Endothelial cell of umbilical vein (primary cell): ENCODE measurements at regions not wholly inside any gene's neighbourhood (a gene's known extent, or its start where the extent isn't known, plus 50 kb on each side); places are given as distances from the start of the nearest gene placed in this dataset.

Experiments used
- BruUV-seq: library from RNA; stranded (reverse); fragments of 400-500 nt; replicated peaks from 2 replicates; lab custom pipeline; 2021; lab: Mats Ljungman, UMichigan
- CTCF ChIA-PET: fragments of 300-600, 350-600 bp; sonication (Branson Sonifier 250); formaldehyde crosslinking; loops from one replicate; lab custom pipeline; 2021; ENCODE audit warnings: antibody characterized with exemption, inconsistent platforms; lab: Charles Lee
- POLR2A ChIA-PET: fragments of 300-600, 350-600 bp; sonication (Branson Sonifier 250); formaldehyde crosslinking; loops from one replicate; lab custom pipeline; 2021; ENCODE audit warnings: antibody characterized with exemption, inconsistent platforms; lab: Charles Lee
- DNase-seq: peaks from one replicate; pipeline ENCODE4 v3.0.0-alpha.2; 2011; ENCODE audit warnings: low read depth, low spot score
- FAIRE-seq: peaks from 2 replicates; lab custom pipeline; 2011; peaks lifted over from hg19 to GRCh38; lab: Jason Lieb, UNC
- H2AFZ ChIP-seq: 2 replicates; pipeline ENCODE4 v1.6.0; 2012; ENCODE audit warnings: low read depth, low read length, control low read depth, inconsistent platforms
- H3K27ac ChIP-seq: 2 replicates; pipeline ENCODE4 v1.5.1; 2011; ENCODE audit warnings: low read depth, mild to moderate bottlenecking, control low read depth, low read length, moderate library complexity; ENCODE audit not compliant: insufficient read depth
- H3K27me3 ChIP-seq, 2 experiments: 2 replicates each; pipeline versions ENCODE4 v1.6.0 to v1.6.1; 2011; ENCODE audit warnings: low read length in 2 of 2, mixed read lengths in 1 of 2; ENCODE audit not compliant: control insufficient read depth in 2 of 2, insufficient read depth in 2 of 2
- H3K36me3 ChIP-seq, 2 experiments: 2 replicates in 1 of 2; 3 replicates in 1 of 2; pipeline ENCODE4 v1.5.1; 2011; ENCODE audit warnings: low read length in 2 of 2, mild to moderate bottlenecking in 1 of 2, moderate library complexity in 1 of 2; ENCODE audit not compliant: control insufficient read depth in 2 of 2, insufficient read depth in 2 of 2; ENCODE audit errors: extremely low read depth in 1 of 2
- H3K4me1 ChIP-seq: 3 replicates; pipeline ENCODE4 v1.5.1; 2011; ENCODE audit warnings: mild to moderate bottlenecking, low read length; ENCODE audit not compliant: control insufficient read depth, insufficient read depth; ENCODE audit errors: extremely low read depth
- H3K4me2 ChIP-seq: 2 replicates; pipeline ENCODE4 v1.6.1; 2011; ENCODE audit warnings: low read length, control low read depth, mixed read lengths; ENCODE audit not compliant: insufficient read depth
- H3K4me3 ChIP-seq, 3 experiments: fragments of 200-600 bp in 1 of 3; sonication (generic), shearing (Covaris generic) in 1 of 3; replicated peaks in 1 of 3; 2 replicates each; pipeline ENCODE4 v1.5.1; 2011 to 2016; ENCODE audit warnings: control low read depth in 3 of 3, low read length in 3 of 3, mild to moderate bottlenecking in 2 of 3, inconsistent platforms in 1 of 3, low read depth in 1 of 3, moderate library complexity in 1 of 3; ENCODE audit not compliant: insufficient read depth in 1 of 3
- H3K79me2 ChIP-seq: 2 replicates; pipeline ENCODE4 v1.6.0; 2012; ENCODE audit warnings: low read length, inconsistent platforms; ENCODE audit not compliant: control insufficient read depth, insufficient read depth
- H3K9ac ChIP-seq: replicated peaks from 2 replicates; pipeline ENCODE3; 2011; ENCODE audit warnings: low read length, control low read depth; ENCODE audit not compliant: insufficient read depth; ENCODE audit errors: extremely low read depth
- H3K9me1 ChIP-seq: replicated peaks from 3 replicates; pipeline ENCODE4 v1.6.0; 2011; ENCODE audit warnings: mild to moderate bottlenecking, low read length; ENCODE audit not compliant: control insufficient read depth, insufficient read depth; ENCODE audit errors: extremely low read depth
- H3K9me3 ChIP-seq: replicated peaks from 2 replicates; pipeline ENCODE4 v1.5.1; 2012; ENCODE audit warnings: low read length, inconsistent platforms; ENCODE audit not compliant: control insufficient read depth, insufficient read depth
- H4K20me1 ChIP-seq: replicated peaks from 2 replicates; pipeline ENCODE3; 2011; ENCODE audit warnings: mild to moderate bottlenecking, low read length; ENCODE audit not compliant: control insufficient read depth, insufficient read depth; ENCODE audit errors: extremely low read depth
- EZH2 ChIP-seq: IDR thresholded peaks from 2 replicates; pipeline ENCODE4 v1.6.1; 2012; ENCODE audit warnings: borderline replicate concordance, low read depth, mild to moderate bottlenecking, moderate library complexity, low read length, inconsistent platforms; ENCODE audit not compliant: severe bottlenecking
- FOS ChIP-seq: IDR thresholded peaks from 2 replicates; pipeline ENCODE4 v1.6.1; 2011; ENCODE audit warnings: mild to moderate bottlenecking, low read length, moderate library complexity, borderline replicate concordance; ENCODE audit not compliant: insufficient read depth
- GATA2 ChIP-seq: IDR thresholded peaks from 2 replicates; pipeline ENCODE4 v1.7.0; 2011; ENCODE audit warnings: low read depth, mild to moderate bottlenecking, moderate library complexity, mixed read lengths, low read length; ENCODE audit not compliant: insufficient read length, insufficient read depth
- JUN ChIP-seq: IDR thresholded peaks from 2 replicates; pipeline ENCODE4 v1.6.1; 2011; ENCODE audit warnings: borderline replicate concordance, low read depth; ENCODE audit not compliant: insufficient read length, insufficient read depth
- MYC ChIP-seq: IDR thresholded peaks from one replicate; pipeline ENCODE4 v1.6.1; 2011; ENCODE audit warnings: mild to moderate bottlenecking, low read depth, low read length
- POLR2A ChIP-seq: IDR thresholded peaks from 2 replicates; pipeline ENCODE4 v1.6.1; 2012; ENCODE audit warnings: low read depth, mild to moderate bottlenecking, control low read depth, low read length
- POLR2AphosphoS5 ChIP-seq: IDR thresholded peaks from 2 replicates; pipeline ENCODE4 v1.6.1; 2012; ENCODE audit warnings: low read depth, mild to moderate bottlenecking, control low read depth, low read length, moderate library complexity; ENCODE audit not compliant: insufficient read depth
- dilution Hi-C: fragments of 300-500 bp; cut with MboI; formaldehyde crosslinking; loops from one replicate; pipeline ENCODE4 v1.15.0; 2019; ENCODE audit warnings: low sequenced_read_pairs; ENCODE audit not compliant: extremely low pct_ligation_motif_present
- intact Hi-C: fragments of 100-400 bp; cut with micrococcal nuclease; formaldehyde crosslinking; loops from one replicate; pipeline ENCODE4 v1.10.0; 2022
- TF ChIP-seq, protein P1 (sequence below), 2 donors: IDR thresholded peaks; 1 replicate in 1 of 2; 2 replicates in 1 of 2; pipeline ENCODE4 v1.5.1; 2011; ENCODE audit warnings: low read length in 2 of 2, mild to moderate bottlenecking in 2 of 2, moderate library complexity in 2 of 2, control low read depth in 1 of 2, inconsistent platforms in 1 of 2, low read depth in 1 of 2; ENCODE audit not compliant: insufficient read depth in 1 of 2; ENCODE audit errors: extremely low read depth in 1 of 2
- TF ChIP-seq, protein P2 (sequence below): IDR thresholded peaks from 2 replicates; pipeline ENCODE4 v1.6.1; 2011; ENCODE audit not compliant: insufficient read depth, insufficient read length

DNA sequence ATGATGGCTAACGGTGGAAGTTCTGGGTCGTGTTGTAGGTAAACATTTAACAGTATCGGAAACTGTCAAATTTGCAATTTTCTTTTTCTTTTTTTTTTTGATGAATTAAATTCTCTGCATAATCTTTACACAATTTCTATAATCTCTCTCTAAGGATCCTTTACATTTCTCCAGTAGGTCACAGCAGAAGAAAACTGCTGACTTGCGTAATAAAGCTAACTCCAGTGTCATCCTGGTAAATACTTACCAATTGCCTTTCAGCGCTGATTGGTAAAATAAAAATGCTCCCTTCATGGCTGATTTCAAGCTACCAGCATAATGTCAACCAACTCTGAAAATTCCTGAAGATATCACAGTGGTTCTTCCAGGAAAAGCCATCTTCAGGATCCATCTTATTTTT is 510.5 kb upstream of the ATXN8OS start:
- Histone ChIP-seq H2AFZ (no peak overlapping the region), H3K27me3 (no peaks in the 10 kb centered on the region), H4K20me1 (no peaks in the 10 kb centered on the region), H3K9me1 (no peaks in the 10 kb centered on the region), H3K4me3 (no peak overlapping the region), H3K36me3 (no peaks in the 10 kb centered on the region), H3K4me2 (no peak overlapping the region), H3K79me2 (no peaks in the 10 kb centered on the region), H3K9ac (no peak overlapping the region), H3K4me1 (no peaks in the 10 kb centered on the region), H3K9me3 (no peaks in the 10 kb centered on the region), H3K27ac (no peak overlapping the region)
- ChIA-PET POLR2A (no interaction called here), CTCF (no interaction called here)
- TF ChIP-seq POLR2AphosphoS5 (no peak), POLR2A (no peak), JUN (no peak)
- TF ChIP-seq, protein P1, sequence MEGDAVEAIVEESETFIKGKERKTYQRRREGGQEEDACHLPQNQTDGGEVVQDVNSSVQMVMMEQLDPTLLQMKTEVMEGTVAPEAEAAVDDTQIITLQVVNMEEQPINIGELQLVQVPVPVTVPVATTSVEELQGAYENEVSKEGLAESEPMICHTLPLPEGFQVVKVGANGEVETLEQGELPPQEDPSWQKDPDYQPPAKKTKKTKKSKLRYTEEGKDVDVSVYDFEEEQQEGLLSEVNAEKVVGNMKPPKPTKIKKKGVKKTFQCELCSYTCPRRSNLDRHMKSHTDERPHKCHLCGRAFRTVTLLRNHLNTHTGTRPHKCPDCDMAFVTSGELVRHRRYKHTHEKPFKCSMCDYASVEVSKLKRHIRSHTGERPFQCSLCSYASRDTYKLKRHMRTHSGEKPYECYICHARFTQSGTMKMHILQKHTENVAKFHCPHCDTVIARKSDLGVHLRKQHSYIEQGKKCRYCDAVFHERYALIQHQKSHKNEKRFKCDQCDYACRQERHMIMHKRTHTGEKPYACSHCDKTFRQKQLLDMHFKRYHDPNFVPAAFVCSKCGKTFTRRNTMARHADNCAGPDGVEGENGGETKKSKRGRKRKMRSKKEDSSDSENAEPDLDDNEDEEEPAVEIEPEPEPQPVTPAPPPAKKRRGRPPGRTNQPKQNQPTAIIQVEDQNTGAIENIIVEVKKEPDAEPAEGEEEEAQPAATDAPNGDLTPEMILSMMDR (IDR thresholded peaks at IDR 0.05; ENCODE audit: extremely low read depth in 1 of 2, insufficient read depth in 1 of 2, low read depth in 1 of 2, low read length in 2 of 2), result no peak
- intact Hi-C loops (no loop called here), dilution Hi-C loops (no loop called here)
- FAIRE-seq, result no peak
- no TSS peak for BruUV-seq
- no peak for DNase-seq

DNA sequence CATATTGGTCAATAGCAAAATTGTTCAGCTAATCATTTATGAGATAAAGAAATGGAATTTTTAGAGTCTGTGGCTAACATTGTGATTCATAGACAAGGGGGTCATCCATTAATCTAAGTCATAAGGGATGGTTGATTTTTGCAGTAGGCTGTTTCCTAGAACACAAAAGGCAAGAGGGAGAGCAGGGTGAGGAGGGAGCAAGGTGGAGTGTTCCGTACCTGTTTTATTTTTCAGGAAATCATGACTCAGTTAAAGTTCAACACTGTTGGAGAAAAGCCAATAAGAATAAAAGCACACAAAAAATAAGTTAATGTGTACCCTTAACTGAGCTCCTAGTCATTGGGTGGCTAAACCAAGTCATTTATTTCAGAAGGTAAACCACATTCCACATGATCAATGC is 512.4 kb upstream of the ATXN8OS start:
- Histone ChIP-seq H2AFZ (no peak overlapping the region), H3K9me1 (no peaks in the 10 kb centered on the region), H3K4me1 (no peaks in the 10 kb centered on the region), H3K36me3 (no peaks in the 10 kb centered on the region), H3K79me2 (no peaks in the 10 kb centered on the region), H3K4me3 (no peak overlapping the region), H3K27me3 (no peaks in the 10 kb centered on the region), H3K9me3 (no peaks in the 10 kb centered on the region), H3K4me2 (no peak overlapping the region), H3K9ac (no peak overlapping the region), H4K20me1 (no peaks in the 10 kb centered on the region), H3K27ac (no peak overlapping the region)
- TF ChIP-seq, protein P1 (IDR thresholded peaks at IDR 0.05; ENCODE audit: extremely low read depth in 1 of 2, insufficient read depth in 1 of 2, low read depth in 1 of 2, low read length in 2 of 2), result no peak
- TF ChIP-seq FOS (no peak), EZH2 (no peak), POLR2A (no peak), GATA2 (no peak), JUN (no peak), MYC (no peak), POLR2AphosphoS5 (no peak)
- TF ChIP-seq, protein P2, sequence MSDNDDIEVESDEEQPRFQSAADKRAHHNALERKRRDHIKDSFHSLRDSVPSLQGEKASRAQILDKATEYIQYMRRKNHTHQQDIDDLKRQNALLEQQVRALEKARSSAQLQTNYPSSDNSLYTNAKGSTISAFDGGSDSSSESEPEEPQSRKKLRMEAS, result no peak
- dilution Hi-C loops, result no loop called here
- no TSS peak for BruUV-seq
- intact Hi-C loops, result no loop called here
- ChIA-PET CTCF (no interaction called here), POLR2A (no interaction called here)
- FAIRE-seq, result no peak
- DNase-seq, result no peak
